Activated CD4-positive, alpha-beta memory T cell treated with anti-CD3 and anti-CD28 coated beads for 36 hours (primary cell): ENCODE measurements at regions not wholly inside any gene's neighbourhood (a gene's known extent, or its start where the extent isn't known, plus 50 kb on each side); places are given as distances from the start of the nearest gene placed in this dataset.

ENCODE experiments used
- CTCF ChIA-PET: fragments of 350-600 bp; sonication (Branson Sonifier 250); formaldehyde crosslinking; loops from one replicate; lab custom pipeline; 2021; ENCODE audit warnings: antibody characterized with exemption, inconsistent platforms; lab: Charles Lee
- POLR2A ChIA-PET: fragments of 350-600 bp; sonication (Branson Sonifier 250); formaldehyde crosslinking; loops from one replicate; lab custom pipeline; 2021; ENCODE audit warnings: antibody characterized with exemption; lab: Charles Lee
- DNase-seq: peaks from one replicate; pipeline ENCODE4 v3.0.0-alpha.2; 2020
- H3K27ac Mint-ChIP-seq: one replicate; pipeline ENCODE4 v1.8.0; 2021; ENCODE audit warnings: mixed read lengths
- H3K27me3 Mint-ChIP-seq: one replicate; pipeline ENCODE4 v1.8.0; 2021; ENCODE audit warnings: mixed read lengths
- H3K36me3 Mint-ChIP-seq: one replicate; pipeline ENCODE4 v1.8.0; 2021; ENCODE audit warnings: mixed read lengths
- H3K4me1 Mint-ChIP-seq: one replicate; pipeline ENCODE4 v1.8.0; 2021; ENCODE audit warnings: low read depth, mixed read lengths
- H3K4me3 Mint-ChIP-seq: one replicate; pipeline ENCODE4 v1.8.0; 2021; ENCODE audit warnings: mild to moderate bottlenecking, mixed read lengths
- H3K9me3 Mint-ChIP-seq: one replicate; pipeline ENCODE4 v1.8.0; 2021; ENCODE audit warnings: mixed read lengths
- intact Hi-C: fragments of 100-400 bp; cut with micrococcal nuclease; formaldehyde crosslinking; loops from one replicate; pipeline ENCODE4 v1.15.1; 2023

GRCh38 chr5:39869396-39869795 is 444.6 kb upstream of the DAB2 start:
- Mint-ChIP-seq H3K4me3 (no peak overlapping the region), H3K9me3 (peaks cover 10% of the 10 kb centered on the region), H3K36me3 (no peaks in the 10 kb centered on the region), H3K4me1 (no peaks in the 10 kb centered on the region), H3K27ac (no peak overlapping the region), H3K27me3 (no peaks in the 10 kb centered on the region)
- ChIA-PET POLR2A (no interaction called here), CTCF (no interaction called here)
- no peak for DNase-seq
- intact Hi-C loops = no loop called here

DNA sequence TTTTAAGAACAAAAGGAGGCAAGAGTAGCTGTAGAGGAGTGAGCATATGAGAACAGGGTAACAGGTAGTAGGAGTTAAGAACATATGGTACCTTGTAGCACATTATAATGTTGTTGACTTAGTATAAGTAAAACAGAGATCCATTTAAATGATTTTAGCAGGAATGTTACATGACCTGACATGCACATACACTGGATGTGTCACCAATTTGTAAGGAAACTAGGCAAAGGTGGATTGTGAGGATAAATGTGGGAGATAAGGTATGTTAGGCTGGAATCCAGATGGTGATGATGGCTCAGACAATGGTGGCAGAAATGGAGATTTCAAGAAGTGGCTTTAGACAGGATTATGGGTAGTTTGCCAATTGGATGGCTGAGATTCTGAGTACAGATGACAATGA is 443.1 kb upstream of the DAB2 start:
- intact Hi-C loops = no loop called here
- H3K36me3 Mint-ChIP-seq = no peaks in the 10 kb centered on the region
- no peaks in the 10 kb centered on the region for H3K27me3 Mint-ChIP-seq
- ChIA-PET POLR2A (no interaction called here), CTCF (no interaction called here)
- H3K4me3 Mint-ChIP-seq = no peak overlapping the region
- H3K27ac Mint-ChIP-seq = no peak overlapping the region
- no peaks in the 10 kb centered on the region for H3K4me1 Mint-ChIP-seq
- H3K9me3 Mint-ChIP-seq = peaks cover 10% of the 10 kb centered on the region
- DNase-seq = no peak

DNA sequence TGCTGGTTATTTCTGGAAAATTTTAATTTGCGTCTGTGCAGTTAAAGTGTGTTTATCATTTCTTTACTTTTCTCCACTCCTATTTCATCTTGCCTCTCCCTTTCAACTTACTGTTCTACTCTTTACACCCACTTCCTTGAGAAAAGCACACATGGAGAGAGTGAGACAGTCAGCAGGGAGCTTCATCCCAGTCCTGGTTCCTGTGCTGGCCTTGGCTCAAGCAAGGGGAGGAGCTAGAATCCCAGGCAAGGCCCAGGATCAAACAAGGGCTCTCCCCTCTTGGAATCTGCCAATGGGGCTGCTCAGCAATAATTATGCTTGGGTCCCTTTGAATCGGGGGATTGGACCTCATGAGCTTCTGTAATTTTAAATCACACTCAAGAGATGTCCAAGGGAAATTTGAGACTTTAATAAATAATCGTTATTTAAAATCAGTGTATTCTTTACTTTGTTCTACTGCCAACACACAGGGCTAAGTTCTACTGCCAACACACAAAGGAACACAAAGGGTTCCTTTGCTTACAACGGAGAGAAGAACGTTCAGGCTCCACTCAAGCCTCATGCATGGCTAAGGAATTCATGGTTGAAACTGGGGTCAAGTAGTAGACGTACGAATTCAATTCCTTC is 439.3 kb upstream of the DAB2 start:
- intact Hi-C loops = no loop called here
- no peak overlapping the region for H3K27ac Mint-ChIP-seq
- CTCF ChIA-PET = no interaction called here
- no peaks in the 10 kb centered on the region for H3K36me3 Mint-ChIP-seq
- no peak overlapping the region for H3K4me3 Mint-ChIP-seq
- H3K4me1 Mint-ChIP-seq = no peaks in the 10 kb centered on the region
- POLR2A ChIA-PET = no interaction called here
- peaks cover 3% of the 10 kb centered on the region for H3K27me3 Mint-ChIP-seq
- H3K9me3 Mint-ChIP-seq = no peaks in the 10 kb centered on the region
- no peak for DNase-seq

GRCh38 chr5:39857041-39857440 is 432.3 kb upstream of the DAB2 start:
- H3K4me1 Mint-ChIP-seq = no peaks in the 10 kb centered on the region
- no peak for DNase-seq
- H3K9me3 Mint-ChIP-seq = no peaks in the 10 kb centered on the region
- H3K27ac Mint-ChIP-seq = no peak overlapping the region
- ChIA-PET CTCF (no interaction called here), POLR2A (no interaction called here)
- H3K4me3 Mint-ChIP-seq = no peak overlapping the region
- no peaks in the 10 kb centered on the region for H3K36me3 Mint-ChIP-seq
- intact Hi-C loops = no loop called here
- H3K27me3 Mint-ChIP-seq = peaks cover 4% of the 10 kb centered on the region

DNA sequence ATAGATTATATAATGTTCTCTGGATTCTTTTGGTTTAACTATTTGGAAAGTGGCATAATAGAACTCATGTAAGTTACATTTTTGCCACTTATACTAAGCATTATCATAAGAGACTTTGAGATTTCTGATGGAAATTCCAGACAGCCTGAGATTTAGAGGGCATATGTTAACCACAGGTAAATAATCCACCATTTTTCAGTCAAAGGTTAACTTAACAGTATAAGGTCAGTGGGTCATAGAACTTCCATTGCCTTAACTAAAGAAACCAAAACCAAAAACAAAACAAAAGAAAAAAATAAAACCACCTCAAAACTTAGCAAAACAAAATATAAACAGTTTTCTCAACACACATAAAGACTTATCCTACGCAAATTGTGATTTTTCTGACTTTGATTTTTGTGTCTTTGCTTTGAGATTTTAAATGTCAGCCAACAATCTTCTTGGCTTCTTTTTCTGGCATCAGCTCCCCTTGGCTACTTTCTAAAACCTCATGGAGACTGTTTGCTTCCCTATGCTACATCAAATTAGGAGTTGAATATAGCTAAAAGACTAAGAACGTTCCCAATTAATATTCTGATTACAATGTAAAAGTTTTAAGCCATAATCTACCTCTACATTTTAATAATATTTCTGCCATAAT is 430.1 kb upstream of the DAB2 start:
- DNase-seq = no peak
- H3K4me1 Mint-ChIP-seq = no peaks in the 10 kb centered on the region
- no peaks in the 10 kb centered on the region for H3K36me3 Mint-ChIP-seq
- H3K9me3 Mint-ChIP-seq = no peaks in the 10 kb centered on the region
- peaks cover 1% of the 10 kb centered on the region for H3K27me3 Mint-ChIP-seq
- intact Hi-C loops = no loop called here
- no peak overlapping the region for H3K27ac Mint-ChIP-seq
- POLR2A ChIA-PET = no interaction called here
- CTCF ChIA-PET = no interaction called here
- H3K4me3 Mint-ChIP-seq = no peak overlapping the region

DNA sequence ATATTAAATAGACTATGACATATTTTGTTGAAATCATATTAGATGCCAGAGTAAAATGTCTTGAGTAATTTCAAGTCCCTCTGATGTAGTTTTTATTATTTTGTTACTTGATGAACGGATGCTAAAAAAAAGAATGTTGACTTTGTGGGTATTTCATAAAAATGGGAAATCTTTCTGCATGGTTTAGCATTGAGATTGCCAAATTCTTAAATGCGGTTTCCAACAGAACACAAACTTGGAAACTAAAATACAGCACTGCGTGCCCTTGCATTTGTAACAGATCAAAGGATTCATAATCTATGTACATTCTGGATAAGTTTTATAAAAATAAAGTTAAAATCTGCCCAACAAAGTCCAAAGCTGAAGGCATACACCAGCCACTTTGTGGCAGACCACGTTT is 425.5 kb upstream of the DAB2 start:
- no peaks in the 10 kb centered on the region for H3K4me1 Mint-ChIP-seq
- POLR2A ChIA-PET = no interaction called here

DNA sequence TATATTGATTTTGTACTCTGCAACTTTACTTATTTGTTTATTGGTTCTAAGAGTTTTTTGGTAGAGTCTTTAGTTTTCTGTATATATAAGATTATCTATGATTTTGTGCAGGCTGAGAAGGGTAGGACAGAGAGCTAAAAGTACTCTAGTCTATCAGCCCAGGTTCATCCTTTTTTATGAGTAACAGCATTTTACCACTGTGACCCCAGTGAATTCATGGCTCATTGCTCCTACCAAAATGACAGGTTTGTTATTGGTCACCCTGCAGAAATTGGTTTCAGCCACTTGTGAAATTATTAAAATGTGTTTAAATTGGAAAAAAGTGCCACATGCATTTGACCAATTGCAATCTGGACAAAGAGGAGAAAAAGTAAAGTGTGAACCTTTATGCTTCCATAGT is 421.4 kb upstream of the DAB2 start:
- CTCF ChIA-PET = interaction anchor here (1.0 kb wide), 1 partner anchor 470 kb away, joined by 3 read pairs; no protein-coding TSS in a partner anchor
- no peaks in the 10 kb centered on the region for H3K4me1 Mint-ChIP-seq
- DNase-seq = no peak
- H3K27me3 Mint-ChIP-seq = peaks cover 11% of the 10 kb centered on the region
- H3K9me3 Mint-ChIP-seq = no peaks in the 10 kb centered on the region
- POLR2A ChIA-PET = no interaction called here
- H3K36me3 Mint-ChIP-seq = no peaks in the 10 kb centered on the region
- no peak overlapping the region for H3K27ac Mint-ChIP-seq
- intact Hi-C loops = no loop called here
- H3K4me3 Mint-ChIP-seq = no peak overlapping the region

More for the DNA sequence above, 425.5 kb upstream of the DAB2 start:
- CTCF ChIA-PET = no interaction called here
- DNase-seq = no peak
- Mint-ChIP-seq H3K9me3 (no peaks in the 10 kb centered on the region), H3K4me3 (no peak overlapping the region), H3K36me3 (no peaks in the 10 kb centered on the region), H3K27me3 (peaks cover 9% of the 10 kb centered on the region), H3K27ac (no peak overlapping the region)
- intact Hi-C loops = no loop called here

DNA sequence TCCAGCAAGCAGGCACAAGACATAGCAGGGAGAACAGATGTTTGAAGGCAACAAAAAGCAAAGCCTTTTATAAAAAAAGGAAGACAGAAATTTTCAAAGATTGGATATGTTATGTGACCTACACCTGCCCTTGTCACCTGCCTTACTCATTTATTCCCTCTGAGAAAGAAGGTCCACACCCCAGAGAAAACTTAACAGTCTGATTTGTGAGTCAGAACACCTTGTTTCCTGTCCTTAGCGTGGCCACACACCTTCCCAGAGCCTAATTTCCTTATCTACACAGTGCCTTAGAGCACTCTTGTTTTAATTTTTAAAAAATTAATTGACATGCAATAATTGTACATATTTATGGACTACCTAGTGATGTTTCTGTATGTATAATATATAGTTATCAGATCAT is 419.0 kb upstream of the DAB2 start:
- H3K4me3 Mint-ChIP-seq = no peak overlapping the region
- H3K36me3 Mint-ChIP-seq = no peaks in the 10 kb centered on the region
- no peaks in the 10 kb centered on the region for H3K4me1 Mint-ChIP-seq
- ChIA-PET POLR2A (no interaction called here), CTCF (no interaction called here)
- H3K27ac Mint-ChIP-seq = no peak overlapping the region
- peaks cover 17% of the 10 kb centered on the region for H3K9me3 Mint-ChIP-seq
- H3K27me3 Mint-ChIP-seq = peaks cover 9% of the 10 kb centered on the region
- intact Hi-C loops = no loop called here
- no peak for DNase-seq

- intact Hi-C loops = no loop called here
- no peak overlapping the region for H3K27ac Mint-ChIP-seq
- H3K4me1 Mint-ChIP-seq = no peaks in the 10 kb centered on the region
- peaks cover 20% of the 10 kb centered on the region for H3K9me3 Mint-ChIP-seq
- POLR2A ChIA-PET = no interaction called here
- DNase-seq = no peak
- CTCF ChIA-PET = no interaction called here
- H3K4me3 Mint-ChIP-seq = no peak overlapping the region
- H3K27me3 Mint-ChIP-seq = peaks cover 2% of the 10 kb centered on the region
- no peaks in the 10 kb centered on the region for H3K36me3 Mint-ChIP-seq
These were observed 410.6 kb upstream of the DAB2 start for GRCh38 chr5:39835371-39835770.

GRCh38 chr5:39829441-39829840 is 404.7 kb upstream of the DAB2 start:
- DNase-seq = no peak
- Mint-ChIP-seq H3K4me3 (no peak overlapping the region), H3K4me1 (no peaks in the 10 kb centered on the region), H3K36me3 (no peaks in the 10 kb centered on the region), H3K9me3 (no peaks in the 10 kb centered on the region), H3K27me3 (peaks cover 1% of the 10 kb centered on the region), H3K27ac (no peak overlapping the region)
- intact Hi-C loops = no loop called here
- POLR2A ChIA-PET = no interaction called here
- CTCF ChIA-PET = no interaction called here

GRCh38 chr5:39826051-39826450 is 401.3 kb upstream of the DAB2 start:
- Mint-ChIP-seq H3K27ac (no peak overlapping the region), H3K4me3 (no peak overlapping the region), H3K9me3 (no peaks in the 10 kb centered on the region), H3K36me3 (no peaks in the 10 kb centered on the region), H3K27me3 (no peaks in the 10 kb centered on the region), H3K4me1 (no peaks in the 10 kb centered on the region)
- ChIA-PET CTCF (interaction anchor here (0.6 kb wide), 1 partner anchor 914 kb away, joined by 3 read pairs; no protein-coding TSS in a partner anchor), POLR2A (no interaction called here)
- intact Hi-C loops = no loop called here
- no peak for DNase-seq

DNA sequence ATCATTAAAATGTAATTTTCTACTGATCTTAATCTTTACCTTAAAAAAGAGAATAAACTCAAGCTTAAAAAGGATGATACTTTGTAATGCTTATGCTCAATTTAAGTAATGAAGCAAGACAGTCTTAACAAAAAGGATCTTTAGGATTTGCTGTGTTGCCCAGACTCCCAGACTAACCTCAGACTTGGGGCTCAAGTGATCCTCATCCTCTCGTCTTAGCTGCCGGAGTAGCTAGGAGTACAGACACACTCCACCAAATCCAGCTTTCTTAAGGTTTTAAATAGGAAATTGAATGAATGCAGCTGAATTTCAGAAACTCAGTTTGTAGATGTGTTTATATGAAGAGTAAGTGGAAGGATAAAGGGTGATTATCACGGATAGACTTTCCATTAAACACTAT is 400.5 kb upstream of the DAB2 start:
- Mint-ChIP-seq H3K4me1 (no peaks in the 10 kb centered on the region), H3K9me3 (no peaks in the 10 kb centered on the region), H3K27me3 (no peaks in the 10 kb centered on the region), H3K27ac (no peak overlapping the region), H3K36me3 (no peaks in the 10 kb centered on the region), H3K4me3 (no peak overlapping the region)
- CTCF ChIA-PET = no interaction called here
- POLR2A ChIA-PET = no interaction called here
- intact Hi-C loops = no loop called here
- no peak for DNase-seq

DNA sequence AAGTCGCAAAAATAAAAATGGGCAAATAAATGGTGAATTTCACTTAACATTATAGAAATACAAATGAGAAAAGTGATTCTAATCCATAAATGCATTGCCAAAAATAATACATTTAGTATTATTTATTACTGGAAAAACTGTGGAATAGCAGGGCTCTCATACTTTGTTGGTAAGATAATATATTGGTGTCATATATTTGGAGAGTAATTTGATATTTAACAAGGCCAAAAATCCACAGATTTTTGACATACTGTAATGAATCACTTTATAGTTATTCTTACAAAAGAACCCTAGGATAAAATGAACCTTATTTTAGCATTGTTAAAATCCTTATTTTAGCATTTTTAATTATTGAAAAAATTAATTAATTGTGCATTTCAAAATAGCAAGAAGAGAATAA is 397.2 kb upstream of the DAB2 start:
- Mint-ChIP-seq H3K4me1 (no peaks in the 10 kb centered on the region), H3K36me3 (no peaks in the 10 kb centered on the region), H3K27ac (no peak overlapping the region), H3K27me3 (peaks cover 9% of the 10 kb centered on the region), H3K4me3 (no peak overlapping the region), H3K9me3 (no peaks in the 10 kb centered on the region)
- no peak for DNase-seq
- ChIA-PET POLR2A (no interaction called here), CTCF (no interaction called here)
- intact Hi-C loops = no loop called here
